PC-9 (cell line): ENCODE measurements at regions not wholly inside any gene's neighbourhood (a gene's known extent, or its start where the extent isn't known, plus 50 kb on each side); places are given as distances from the start of the nearest gene placed in this dataset.

Source experiments
- CTCF ChIP-seq: fragments of 200-600 bp; sonication (generic); conservative IDR thresholded peaks from 2 replicates; pipeline ENCODE4 v1.6.1; 2017; ENCODE audit warnings: mixed run types, antibody characterized with exemption, mild to moderate bottlenecking, moderate library complexity
- EZH2 ChIP-seq: fragments of 200-600 bp; sonication (generic); IDR thresholded peaks from 2 replicates; pipeline ENCODE4 v1.8.0; 2017; ENCODE audit warnings: antibody characterized with exemption, low read depth

- TF ChIP-seq CTCF (no peak), EZH2 (no peak)
Measured at GRCh38 chr2:20140321-20141055, 84.4 kb downstream of the SDC1 start.
